ENCODE measurements at regions not wholly inside any gene's neighbourhood (a gene's known extent, or its start where the extent isn't known, plus 50 kb on each side); places are given as distances from the start of the nearest gene placed in this dataset.

- no peaks in the 10 kb centered on the region for H3K9me3 ChIP-seq (ENCODE audit: insufficient read depth, low read length)
- DNase-seq (ENCODE audit: low read depth, low spot score), result no peak
- H3K4me1 ChIP-seq (ENCODE audit: insufficient read depth, insufficient read length), result no peaks in the 10 kb centered on the region
- no peak overlapping the region for H3K4me3 ChIP-seq (ENCODE audit: insufficient read length, low read depth)
- TF ChIP-seq SUZ12 (IDR thresholded peaks at IDR 0.05; ENCODE audit: extremely low read depth, insufficient read depth, insufficient read length) (no peak), ZNF274 (IDR thresholded peaks at IDR 0.05; ENCODE audit: low read depth, low read length) (no peak), YY1 (IDR thresholded peaks at IDR 0.05; ENCODE audit: insufficient read depth, insufficient read length) (no peak)
- no peak overlapping the region for H3K9ac ChIP-seq (ENCODE audit: insufficient read length, low read depth)
- no peaks in the 10 kb centered on the region for H3K36me3 ChIP-seq (ENCODE audit: insufficient read depth, insufficient read length, low read length)
- no peaks in the 10 kb centered on the region for H3K27me3 ChIP-seq (ENCODE audit: insufficient read depth, insufficient read length)
These were observed 421.4 kb downstream of the COG6 start for GRCh38 chr13:40076765-40077362.

- H3K27me3 ChIP-seq (ENCODE audit: insufficient read depth, insufficient read length), result no peaks in the 10 kb centered on the region
- H3K4me3 ChIP-seq (ENCODE audit: insufficient read length, low read depth), result no peak overlapping the region
- no peaks in the 10 kb centered on the region for H3K36me3 ChIP-seq (ENCODE audit: insufficient read depth, insufficient read length, low read length)
- TF ChIP-seq YY1 (IDR thresholded peaks at IDR 0.05; ENCODE audit: insufficient read depth, insufficient read length) (no peak), SUZ12 (IDR thresholded peaks at IDR 0.05; ENCODE audit: extremely low read depth, insufficient read depth, insufficient read length) (no peak), ZNF274 (IDR thresholded peaks at IDR 0.05; ENCODE audit: low read depth, low read length) (no peak)
- H3K9me3 ChIP-seq (ENCODE audit: insufficient read depth, low read length), result no peaks in the 10 kb centered on the region
- no peak overlapping the region for H3K9ac ChIP-seq (ENCODE audit: insufficient read length, low read depth)
- no peaks in the 10 kb centered on the region for H3K4me1 ChIP-seq (ENCODE audit: insufficient read depth, insufficient read length)
- DNase-seq (ENCODE audit: low read depth, low spot score), result no peak
These were observed 422.1 kb downstream of the COG6 start for GRCh38 chr13:40077396-40078027.

- Histone ChIP-seq H3K27me3 (ENCODE audit: insufficient read depth, insufficient read length) (no peaks in the 10 kb centered on the region), H3K4me1 (ENCODE audit: insufficient read depth, insufficient read length) (no peaks in the 10 kb centered on the region), H3K36me3 (ENCODE audit: insufficient read depth, insufficient read length, low read length) (no peaks in the 10 kb centered on the region), H3K9me3 (ENCODE audit: insufficient read depth, low read length) (no peaks in the 10 kb centered on the region), H3K9ac (ENCODE audit: insufficient read length, low read depth) (no peak overlapping the region), H3K4me3 (ENCODE audit: insufficient read length, low read depth) (no peak overlapping the region)
- DNase-seq (ENCODE audit: low read depth, low spot score), result no peak
- TF ChIP-seq YY1 (IDR thresholded peaks at IDR 0.05; ENCODE audit: insufficient read depth, insufficient read length) (no peak), ZNF274 (IDR thresholded peaks at IDR 0.05; ENCODE audit: low read depth, low read length) (no peak), SUZ12 (IDR thresholded peaks at IDR 0.05; ENCODE audit: extremely low read depth, insufficient read depth, insufficient read length) (no peak)
These were observed 424.3 kb downstream of the COG6 start for GRCh38 chr13:40079721-40080120.

GRCh38 chr13:40080676-40081075 is 425.2 kb downstream of the COG6 start:
- DNase-seq (ENCODE audit: low read depth, low spot score), result no peak
- Histone ChIP-seq H3K9me3 (ENCODE audit: insufficient read depth, low read length) (no peaks in the 10 kb centered on the region), H3K27me3 (ENCODE audit: insufficient read depth, insufficient read length) (no peaks in the 10 kb centered on the region), H3K4me1 (ENCODE audit: insufficient read depth, insufficient read length) (no peaks in the 10 kb centered on the region), H3K36me3 (ENCODE audit: insufficient read depth, insufficient read length, low read length) (no peaks in the 10 kb centered on the region), H3K9ac (ENCODE audit: insufficient read length, low read depth) (no peak overlapping the region), H3K4me3 (ENCODE audit: insufficient read length, low read depth) (no peak overlapping the region)
- TF ChIP-seq ZNF274 (IDR thresholded peaks at IDR 0.05; ENCODE audit: low read depth, low read length) (no peak), YY1 (IDR thresholded peaks at IDR 0.05; ENCODE audit: insufficient read depth, insufficient read length) (no peak), SUZ12 (IDR thresholded peaks at IDR 0.05; ENCODE audit: extremely low read depth, insufficient read depth, insufficient read length) (no peak)

- H3K36me3 ChIP-seq (ENCODE audit: insufficient read depth, insufficient read length, low read length), result no peaks in the 10 kb centered on the region
- H3K27me3 ChIP-seq (ENCODE audit: insufficient read depth, insufficient read length), result no peaks in the 10 kb centered on the region
- no peak overlapping the region for H3K4me3 ChIP-seq (ENCODE audit: insufficient read length, low read depth)
- H3K4me1 ChIP-seq (ENCODE audit: insufficient read depth, insufficient read length), result no peaks in the 10 kb centered on the region
- DNase-seq (ENCODE audit: low read depth, low spot score), result no peak
- H3K9me3 ChIP-seq (ENCODE audit: insufficient read depth, low read length), result no peaks in the 10 kb centered on the region
- no peak overlapping the region for H3K9ac ChIP-seq (ENCODE audit: insufficient read length, low read depth)
- no peak for TF ChIP-seq ZNF274 (IDR thresholded peaks at IDR 0.05; ENCODE audit: low read depth, low read length)
- no peak for TF ChIP-seq SUZ12 (IDR thresholded peaks at IDR 0.05; ENCODE audit: extremely low read depth, insufficient read depth, insufficient read length)
- no peak for TF ChIP-seq YY1 (IDR thresholded peaks at IDR 0.05; ENCODE audit: insufficient read depth, insufficient read length)
These were observed 427.2 kb downstream of the COG6 start for GRCh38 chr13:40082639-40083038.

- TF ChIP-seq YY1 (IDR thresholded peaks at IDR 0.05; ENCODE audit: insufficient read depth, insufficient read length) (no peak), SUZ12 (IDR thresholded peaks at IDR 0.05; ENCODE audit: extremely low read depth, insufficient read depth, insufficient read length) (no peak), ZNF274 (IDR thresholded peaks at IDR 0.05; ENCODE audit: low read depth, low read length) (no peak)
- no peak for DNase-seq (ENCODE audit: low read depth, low spot score)
- no peak overlapping the region for H3K4me3 ChIP-seq (ENCODE audit: insufficient read length, low read depth)
- H3K9ac ChIP-seq (ENCODE audit: insufficient read length, low read depth), result no peak overlapping the region
- no peaks in the 10 kb centered on the region for H3K36me3 ChIP-seq (ENCODE audit: insufficient read depth, insufficient read length, low read length)
- no peaks in the 10 kb centered on the region for H3K9me3 ChIP-seq (ENCODE audit: insufficient read depth, low read length)
- H3K27me3 ChIP-seq (ENCODE audit: insufficient read depth, insufficient read length), result no peaks in the 10 kb centered on the region
- H3K4me1 ChIP-seq (ENCODE audit: insufficient read depth, insufficient read length), result no peaks in the 10 kb centered on the region
These were observed 428.4 kb downstream of the COG6 start for GRCh38 chr13:40083841-40084240.

- Histone ChIP-seq H3K9me3 (ENCODE audit: insufficient read depth, low read length) (no peaks in the 10 kb centered on the region), H3K4me3 (ENCODE audit: insufficient read length, low read depth) (no peak overlapping the region), H3K36me3 (ENCODE audit: insufficient read depth, insufficient read length, low read length) (no peaks in the 10 kb centered on the region), H3K4me1 (ENCODE audit: insufficient read depth, insufficient read length) (no peaks in the 10 kb centered on the region), H3K9ac (ENCODE audit: insufficient read length, low read depth) (no peak overlapping the region), H3K27me3 (ENCODE audit: insufficient read depth, insufficient read length) (no peaks in the 10 kb centered on the region)
- DNase-seq (ENCODE audit: low read depth, low spot score), result no peak
- TF ChIP-seq YY1 (IDR thresholded peaks at IDR 0.05; ENCODE audit: insufficient read depth, insufficient read length) (no peak), SUZ12 (IDR thresholded peaks at IDR 0.05; ENCODE audit: extremely low read depth, insufficient read depth, insufficient read length) (no peak), ZNF274 (IDR thresholded peaks at IDR 0.05; ENCODE audit: low read depth, low read length) (no peak)
These were observed 429.5 kb downstream of the COG6 start for GRCh38 chr13:40084934-40085333.
